ENCODE measurements at regions not wholly inside any gene's neighbourhood (a gene's known extent, or its start where the extent isn't known, plus 50 kb on each side); places are given as distances from the start of the nearest gene placed in this dataset.

DNA sequence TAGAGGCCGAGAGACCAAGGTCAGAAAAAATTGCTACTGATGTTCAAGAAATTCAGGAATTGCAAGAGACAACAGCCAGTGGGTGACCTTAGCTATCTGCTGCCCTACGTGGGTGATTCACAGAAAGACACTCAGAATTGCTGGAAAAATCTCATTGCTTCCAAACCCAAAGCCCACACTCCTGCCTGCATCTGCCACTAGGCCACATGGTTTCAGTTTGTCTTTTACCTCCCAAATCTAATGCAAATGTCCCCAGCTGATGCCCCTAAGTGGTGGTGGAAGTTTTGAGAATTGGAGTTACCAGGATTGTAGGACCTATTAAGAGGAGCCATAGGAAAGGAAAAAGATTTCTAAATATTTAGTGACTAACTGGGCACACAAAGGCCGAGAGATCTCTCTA lies 341.5 kb upstream of the CHRM3 start:
- TF ChIP-seq, protein P1, sequence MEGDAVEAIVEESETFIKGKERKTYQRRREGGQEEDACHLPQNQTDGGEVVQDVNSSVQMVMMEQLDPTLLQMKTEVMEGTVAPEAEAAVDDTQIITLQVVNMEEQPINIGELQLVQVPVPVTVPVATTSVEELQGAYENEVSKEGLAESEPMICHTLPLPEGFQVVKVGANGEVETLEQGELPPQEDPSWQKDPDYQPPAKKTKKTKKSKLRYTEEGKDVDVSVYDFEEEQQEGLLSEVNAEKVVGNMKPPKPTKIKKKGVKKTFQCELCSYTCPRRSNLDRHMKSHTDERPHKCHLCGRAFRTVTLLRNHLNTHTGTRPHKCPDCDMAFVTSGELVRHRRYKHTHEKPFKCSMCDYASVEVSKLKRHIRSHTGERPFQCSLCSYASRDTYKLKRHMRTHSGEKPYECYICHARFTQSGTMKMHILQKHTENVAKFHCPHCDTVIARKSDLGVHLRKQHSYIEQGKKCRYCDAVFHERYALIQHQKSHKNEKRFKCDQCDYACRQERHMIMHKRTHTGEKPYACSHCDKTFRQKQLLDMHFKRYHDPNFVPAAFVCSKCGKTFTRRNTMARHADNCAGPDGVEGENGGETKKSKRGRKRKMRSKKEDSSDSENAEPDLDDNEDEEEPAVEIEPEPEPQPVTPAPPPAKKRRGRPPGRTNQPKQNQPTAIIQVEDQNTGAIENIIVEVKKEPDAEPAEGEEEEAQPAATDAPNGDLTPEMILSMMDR (IDR thresholded peaks at IDR 0.05): no peak
- no peak for TF ChIP-seq POLR2A (IDR thresholded peaks at IDR 0.05)
